ENCODE measurements at regions not wholly inside any gene's neighbourhood (a gene's known extent, or its start where the extent isn't known, plus 50 kb on each side); places are given as distances from the start of the nearest gene placed in this dataset.
"Not testable (repeated sequence)": the region's sequence is repeated elsewhere in the genome, so short reads cannot be mapped to it uniquely, and the experiment has no call there.

GRCh38 chr7:119964788-119965542, 308.0 kb upstream of the KCND2 start:
- no peak for DNase-seq

- DNase-seq = no peak
Measured at GRCh38 chr7:119967221-119967620, 305.8 kb upstream of the KCND2 start.

- not testable (repeated sequence) for DNase-seq
Measured at GRCh38 chr7:119968411-119968810, 304.6 kb upstream of the KCND2 start.

GRCh38 chr7:119969054-119969453, 303.9 kb upstream of the KCND2 start:
- DNase-seq = no peak

- DNase-seq = no peak
Measured at GRCh38 chr7:119969763-119970162, 303.2 kb upstream of the KCND2 start.

GRCh38 chr7:119974972-119975371, 298.0 kb upstream of the KCND2 start:
- DNase-seq = no peak

GRCh38 chr7:119982884-119983283, 290.1 kb upstream of the KCND2 start:
- DNase-seq = no peak

GRCh38 chr7:119983468-119983867, 289.5 kb upstream of the KCND2 start:
- DNase-seq = no peak

- no peak for DNase-seq
Measured at GRCh38 chr7:119984247-119984646, 288.7 kb upstream of the KCND2 start.

- no peak for DNase-seq
Measured at GRCh38 chr7:119988401-119988800, 284.6 kb upstream of the KCND2 start.

- DNase-seq = no peak
Measured at GRCh38 chr7:119994928-119995327, 278.0 kb upstream of the KCND2 start.

- no peak for DNase-seq
Measured at GRCh38 chr7:119996634-119997033, 276.3 kb upstream of the KCND2 start.

- no peak for DNase-seq
Measured at GRCh38 chr7:119999738-120000475, 273.1 kb upstream of the KCND2 start.

GRCh38 chr7:120005720-120006119, 267.3 kb upstream of the KCND2 start:
- no peak for DNase-seq

GRCh38 chr7:120014301-120014700, 258.7 kb upstream of the KCND2 start:
- not testable (repeated sequence) for DNase-seq

GRCh38 chr7:120014925-120015465, 258.0 kb upstream of the KCND2 start:
- DNase-seq = no peak

- no peak for DNase-seq
Measured at GRCh38 chr7:120021085-120021484, 251.9 kb upstream of the KCND2 start.

GRCh38 chr7:120023494-120024167, 249.3 kb upstream of the KCND2 start:
- DNase-seq = no peak

- no peak for DNase-seq
Measured at GRCh38 chr7:120028636-120029035, 244.3 kb upstream of the KCND2 start.

GRCh38 chr7:120030876-120031275, 242.1 kb upstream of the KCND2 start:
- DNase-seq = no peak

- no peak for DNase-seq
Measured at GRCh38 chr7:120033114-120033513, 239.9 kb upstream of the KCND2 start.

GRCh38 chr7:120039138-120039537, 233.8 kb upstream of the KCND2 start:
- DNase-seq = no peak

- no peak for DNase-seq
Measured at GRCh38 chr7:120041798-120042197, 231.2 kb upstream of the KCND2 start.

GRCh38 chr7:120043250-120043649, 229.7 kb upstream of the KCND2 start:
- DNase-seq = no peak
